ENCODE measurements at regions not wholly inside any gene's neighbourhood (a gene's known extent, or its start where the extent isn't known, plus 50 kb on each side); places are given as distances from the start of the nearest gene placed in this dataset.
"Not testable (repeated sequence)": the region's sequence is repeated elsewhere in the genome, so short reads cannot be mapped to it uniquely, and the experiment has no call there.

DNA sequence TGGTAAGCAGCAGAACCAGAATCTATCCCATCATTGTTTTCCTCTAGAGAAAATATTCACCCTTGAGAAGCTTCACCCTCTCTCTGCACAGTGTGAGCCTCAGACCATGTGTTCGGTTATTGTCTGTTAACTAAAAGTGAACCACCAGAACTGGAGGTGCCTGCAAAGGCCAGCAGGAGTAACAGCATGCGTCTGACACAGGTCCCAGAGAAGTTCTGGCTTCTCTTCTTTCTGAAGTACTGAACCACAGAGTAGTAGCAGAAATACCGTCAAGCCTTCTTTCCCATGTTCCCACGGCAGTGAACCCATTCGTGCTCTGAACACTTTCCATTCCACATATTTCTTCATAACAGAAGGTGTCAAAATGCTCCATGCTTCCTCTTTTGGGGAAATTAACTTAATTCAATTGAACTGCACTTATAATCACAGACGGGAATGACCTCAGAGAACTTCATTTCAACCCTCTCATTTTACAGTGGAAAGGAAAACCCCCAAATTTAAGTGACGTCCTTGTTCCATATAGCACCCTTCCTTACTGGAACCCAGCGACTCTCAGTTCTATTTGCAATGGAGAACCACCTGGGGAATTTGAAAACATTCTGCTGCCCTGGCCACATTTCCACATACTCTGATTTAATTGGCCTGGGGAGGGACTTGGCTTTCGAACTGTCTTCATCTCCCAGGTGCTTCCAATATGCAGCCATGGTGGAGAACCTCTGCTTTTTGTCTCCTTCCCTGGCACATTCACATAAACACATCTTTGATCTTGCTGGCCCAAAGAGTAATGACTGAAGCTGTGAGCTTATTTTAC is 519.1 kb downstream of the RNF144A start:
- Histone ChIP-seq H3K27ac (ENCODE audit: low read length) (no peak overlapping the region), H3K4me3 (ENCODE audit: low read depth in 1 of 2, low read length in 2 of 2) (no peak overlapping the region), H3K27me3 (ENCODE audit: low read depth, low read length) (no peaks in the 10 kb centered on the region), H3K4me1 (ENCODE audit: control insufficient read depth in 1 of 2, insufficient read depth in 2 of 2, low read length in 2 of 2) (peaks cover 0 to 9% of the 10 kb centered on the region in 2 donors), H3K36me3 (ENCODE audit: control insufficient read depth in 1 of 2, insufficient read depth in 2 of 2, low read length in 2 of 2) (no peaks in the 10 kb centered on the region), H3K9me3 (ENCODE audit: control insufficient read depth in 1 of 2, low read length in 2 of 2) (peaks cover 0 to 10% of the 10 kb centered on the region in 2 donors)

DNA sequence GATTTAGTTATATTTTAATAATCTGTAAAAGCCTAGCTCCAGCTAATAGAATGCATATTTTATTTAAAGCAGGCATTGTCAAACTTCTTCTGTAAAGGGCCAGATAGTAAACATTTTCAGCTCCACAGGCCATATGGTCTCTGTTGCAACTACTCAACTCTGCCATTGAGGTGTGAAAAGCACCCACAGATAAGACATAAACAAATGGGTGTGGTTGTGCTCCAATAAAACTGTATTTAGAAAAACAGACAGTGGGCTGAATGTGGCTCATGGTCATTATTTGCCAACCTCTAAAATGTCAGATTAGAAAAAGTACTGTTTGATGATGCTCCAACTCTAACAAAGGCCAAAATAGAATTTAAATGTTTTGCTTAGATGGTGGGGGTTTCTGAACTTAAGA is 519.9 kb downstream of the RNF144A start:
- Histone ChIP-seq H3K4me3 (ENCODE audit: low read depth in 1 of 2, low read length in 2 of 2) (no peak overlapping the region), H3K4me1 (ENCODE audit: control insufficient read depth in 1 of 2, insufficient read depth in 2 of 2, low read length in 2 of 2) (peaks cover 0 to 8% of the 10 kb centered on the region in 2 donors), H3K27me3 (ENCODE audit: low read depth, low read length) (no peaks in the 10 kb centered on the region), H3K27ac (ENCODE audit: low read length) (no peak overlapping the region), H3K9me3 (ENCODE audit: control insufficient read depth in 1 of 2, low read length in 2 of 2) (peaks cover 0 to 10% of the 10 kb centered on the region in 2 donors), H3K36me3 (ENCODE audit: control insufficient read depth in 1 of 2, insufficient read depth in 2 of 2, low read length in 2 of 2) (no peaks in the 10 kb centered on the region)

GRCh38 chr2:7437716-7438632 is 520.8 kb downstream of the RNF144A start:
- Histone ChIP-seq H3K4me3 (ENCODE audit: low read depth in 1 of 2, low read length in 2 of 2) (no peak overlapping the region), H3K27ac (ENCODE audit: low read length) (no peak overlapping the region), H3K27me3 (ENCODE audit: low read depth, low read length) (no peaks in the 10 kb centered on the region), H3K9me3 (ENCODE audit: control insufficient read depth in 1 of 2, low read length in 2 of 2) (peaks cover 0 to 10% of the 10 kb centered on the region in 2 donors), H3K4me1 (ENCODE audit: control insufficient read depth in 1 of 2, insufficient read depth in 2 of 2, low read length in 2 of 2) (peaks cover 0 to 8% of the 10 kb centered on the region in 2 donors), H3K36me3 (ENCODE audit: control insufficient read depth in 1 of 2, insufficient read depth in 2 of 2, low read length in 2 of 2) (no peaks in the 10 kb centered on the region)

GRCh38 chr2:7438855-7439254 is 521.6 kb downstream of the RNF144A start:
- Histone ChIP-seq H3K9me3 (ENCODE audit: control insufficient read depth in 1 of 2, low read length in 2 of 2) (peaks cover 0 to 6% of the 10 kb centered on the region in 2 donors), H3K27me3 (ENCODE audit: low read depth, low read length) (no peaks in the 10 kb centered on the region), H3K36me3 (ENCODE audit: control insufficient read depth in 1 of 2, insufficient read depth in 2 of 2, low read length in 2 of 2) (no peaks in the 10 kb centered on the region), H3K27ac (ENCODE audit: low read length) (no peak overlapping the region), H3K4me1 (ENCODE audit: control insufficient read depth in 1 of 2, insufficient read depth in 2 of 2, low read length in 2 of 2) (peaks cover 0 to 8% of the 10 kb centered on the region in 2 donors), H3K4me3 (ENCODE audit: low read depth in 1 of 2, low read length in 2 of 2) (no peak overlapping the region)

- H3K4me1 ChIP-seq (ENCODE audit: control insufficient read depth in 1 of 2, insufficient read depth in 2 of 2, low read length in 2 of 2), result peaks cover 0 to 6% of the 10 kb centered on the region in 2 donors
- H3K27ac ChIP-seq (ENCODE audit: low read length), result no peak overlapping the region
- no peaks in the 10 kb centered on the region for H3K36me3 ChIP-seq (ENCODE audit: control insufficient read depth in 1 of 2, insufficient read depth in 2 of 2, low read length in 2 of 2)
- no peaks in the 10 kb centered on the region for H3K9me3 ChIP-seq (ENCODE audit: control insufficient read depth in 1 of 2, low read length in 2 of 2)
- no peaks in the 10 kb centered on the region for H3K27me3 ChIP-seq (ENCODE audit: low read depth, low read length)
- H3K4me3 ChIP-seq (ENCODE audit: low read depth in 1 of 2, low read length in 2 of 2), result no peak overlapping the region
Measured at GRCh38 chr2:7440977-7441376, 523.8 kb downstream of the RNF144A start.

GRCh38 chr2:7441841-7442240 is 524.6 kb downstream of the RNF144A start:
- H3K9me3 ChIP-seq (ENCODE audit: control insufficient read depth in 1 of 2, low read length in 2 of 2); H3K36me3 ChIP-seq (ENCODE audit: control insufficient read depth in 1 of 2, insufficient read depth in 2 of 2, low read length in 2 of 2); H3K27me3 ChIP-seq (ENCODE audit: low read depth, low read length); H3K27ac ChIP-seq (ENCODE audit: low read length); H3K4me3 ChIP-seq (ENCODE audit: low read depth in 1 of 2, low read length in 2 of 2); H3K4me1 ChIP-seq (ENCODE audit: control insufficient read depth in 1 of 2, insufficient read depth in 2 of 2, low read length in 2 of 2): not testable (repeated sequence)

DNA sequence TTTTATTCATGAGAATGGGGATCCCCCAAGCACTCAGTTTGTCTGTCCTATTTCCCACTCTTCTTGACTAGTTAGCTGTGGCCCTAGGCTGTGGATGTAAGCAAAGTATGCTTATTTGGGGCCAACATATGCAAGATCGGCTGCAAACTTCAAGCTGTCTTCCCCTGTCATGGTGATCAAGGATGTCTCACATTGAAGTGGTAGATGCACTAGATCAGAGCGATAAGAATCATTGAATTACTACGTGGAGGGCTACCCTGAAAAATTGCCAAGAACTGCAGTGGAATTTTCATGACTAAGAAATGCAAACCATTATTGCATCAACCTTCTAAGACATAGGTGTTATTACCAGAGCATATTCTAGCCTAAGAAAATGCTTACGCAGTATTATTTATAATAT is 527.4 kb downstream of the RNF144A start:
- H3K9me3 ChIP-seq (ENCODE audit: control insufficient read depth in 1 of 2, low read length in 2 of 2), result no peaks in the 10 kb centered on the region
- no peaks in the 10 kb centered on the region for H3K27me3 ChIP-seq (ENCODE audit: low read depth, low read length)
- no peaks in the 10 kb centered on the region for H3K36me3 ChIP-seq (ENCODE audit: control insufficient read depth in 1 of 2, insufficient read depth in 2 of 2, low read length in 2 of 2)
- H3K27ac ChIP-seq (ENCODE audit: low read length), result no peak overlapping the region
- no peak overlapping the region for H3K4me3 ChIP-seq (ENCODE audit: low read depth in 1 of 2, low read length in 2 of 2)
- H3K4me1 ChIP-seq (ENCODE audit: control insufficient read depth in 1 of 2, insufficient read depth in 2 of 2, low read length in 2 of 2), result no peaks in the 10 kb centered on the region

DNA sequence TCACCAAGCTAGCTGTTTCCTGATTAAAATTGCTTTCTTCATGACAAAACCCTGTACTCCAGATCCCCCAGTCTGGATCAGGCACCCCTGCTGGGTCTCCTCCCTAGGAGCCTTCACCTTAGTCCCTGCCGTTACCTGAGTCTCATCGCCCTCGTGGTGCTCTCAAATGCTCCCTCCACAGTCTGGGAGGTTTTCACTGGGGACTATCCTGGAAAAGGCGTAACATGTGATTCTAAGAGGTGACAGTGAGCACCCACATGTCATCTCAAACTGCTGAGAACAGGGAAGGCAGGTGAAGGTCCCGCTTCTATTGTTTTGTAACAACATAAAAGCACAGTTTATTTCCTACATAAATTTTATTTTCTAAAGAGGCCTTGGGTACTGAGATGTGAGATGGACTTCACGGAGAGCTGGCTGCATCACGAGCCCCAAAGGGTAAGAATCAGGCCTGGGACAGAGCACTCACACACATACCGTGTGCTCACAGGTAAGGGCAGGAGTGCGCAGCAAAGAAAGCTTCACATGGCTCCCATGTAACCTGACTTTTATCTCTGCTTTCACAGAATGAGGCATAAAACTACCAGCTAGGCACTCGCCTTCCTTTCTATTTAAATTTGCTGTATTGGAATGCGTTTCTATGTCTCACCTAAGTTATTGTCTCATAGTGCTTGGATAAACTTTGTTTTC is 531.5 kb downstream of the RNF144A start:
- H3K27me3 ChIP-seq (ENCODE audit: low read depth, low read length), result no peaks in the 10 kb centered on the region
- no peaks in the 10 kb centered on the region for H3K9me3 ChIP-seq (ENCODE audit: control insufficient read depth in 1 of 2, low read length in 2 of 2)
- no peak overlapping the region for H3K27ac ChIP-seq (ENCODE audit: low read length)
- no peak overlapping the region for H3K4me3 ChIP-seq (ENCODE audit: low read depth in 1 of 2, low read length in 2 of 2)
- no peaks in the 10 kb centered on the region for H3K4me1 ChIP-seq (ENCODE audit: control insufficient read depth in 1 of 2, insufficient read depth in 2 of 2, low read length in 2 of 2)
- H3K36me3 ChIP-seq (ENCODE audit: control insufficient read depth in 1 of 2, insufficient read depth in 2 of 2, low read length in 2 of 2), result no peaks in the 10 kb centered on the region

GRCh38 chr2:7449298-7449697 is 532.1 kb downstream of the RNF144A start:
- H3K4me1 ChIP-seq (ENCODE audit: control insufficient read depth in 1 of 2, insufficient read depth in 2 of 2, low read length in 2 of 2), result no peaks in the 10 kb centered on the region
- no peaks in the 10 kb centered on the region for H3K36me3 ChIP-seq (ENCODE audit: control insufficient read depth in 1 of 2, insufficient read depth in 2 of 2, low read length in 2 of 2)
- no peaks in the 10 kb centered on the region for H3K9me3 ChIP-seq (ENCODE audit: control insufficient read depth in 1 of 2, low read length in 2 of 2)
- no peak overlapping the region for H3K27ac ChIP-seq (ENCODE audit: low read length)
- H3K27me3 ChIP-seq (ENCODE audit: low read depth, low read length), result no peaks in the 10 kb centered on the region
- no peak overlapping the region for H3K4me3 ChIP-seq (ENCODE audit: low read depth in 1 of 2, low read length in 2 of 2)

GRCh38 chr2:7450188-7450832 is 533.1 kb downstream of the RNF144A start:
- Histone ChIP-seq H3K4me1 (ENCODE audit: control insufficient read depth in 1 of 2, insufficient read depth in 2 of 2, low read length in 2 of 2) (no peaks in the 10 kb centered on the region), H3K4me3 (ENCODE audit: low read depth in 1 of 2, low read length in 2 of 2) (no peak overlapping the region), H3K27ac (ENCODE audit: low read length) (no peak overlapping the region), H3K9me3 (ENCODE audit: control insufficient read depth in 1 of 2, low read length in 2 of 2) (no peaks in the 10 kb centered on the region), H3K36me3 (ENCODE audit: control insufficient read depth in 1 of 2, insufficient read depth in 2 of 2, low read length in 2 of 2) (no peaks in the 10 kb centered on the region), H3K27me3 (ENCODE audit: low read depth, low read length) (no peaks in the 10 kb centered on the region)

GRCh38 chr2:7450833-7451190 is 533.6 kb downstream of the RNF144A start:
- H3K4me3 ChIP-seq (ENCODE audit: low read depth in 1 of 2, low read length in 2 of 2), result no peak overlapping the region
- no peaks in the 10 kb centered on the region for H3K4me1 ChIP-seq (ENCODE audit: control insufficient read depth in 1 of 2, insufficient read depth in 2 of 2, low read length in 2 of 2)

More at GRCh38 chr2:7450833-7451190, 533.6 kb downstream of the RNF144A start:
- Histone ChIP-seq H3K36me3 (ENCODE audit: control insufficient read depth in 1 of 2, insufficient read depth in 2 of 2, low read length in 2 of 2) (no peaks in the 10 kb centered on the region), H3K27me3 (ENCODE audit: low read depth, low read length) (no peaks in the 10 kb centered on the region), H3K27ac (ENCODE audit: low read length) (no peak overlapping the region), H3K9me3 (ENCODE audit: control insufficient read depth in 1 of 2, low read length in 2 of 2) (no peaks in the 10 kb centered on the region)

All from muscle layer of duodenum (tissue), 2 donors.